ENCODE measurements at regions not wholly inside any gene's neighbourhood (a gene's known extent, or its start where the extent isn't known, plus 50 kb on each side); places are given as distances from the start of the nearest gene placed in this dataset.

DNA sequence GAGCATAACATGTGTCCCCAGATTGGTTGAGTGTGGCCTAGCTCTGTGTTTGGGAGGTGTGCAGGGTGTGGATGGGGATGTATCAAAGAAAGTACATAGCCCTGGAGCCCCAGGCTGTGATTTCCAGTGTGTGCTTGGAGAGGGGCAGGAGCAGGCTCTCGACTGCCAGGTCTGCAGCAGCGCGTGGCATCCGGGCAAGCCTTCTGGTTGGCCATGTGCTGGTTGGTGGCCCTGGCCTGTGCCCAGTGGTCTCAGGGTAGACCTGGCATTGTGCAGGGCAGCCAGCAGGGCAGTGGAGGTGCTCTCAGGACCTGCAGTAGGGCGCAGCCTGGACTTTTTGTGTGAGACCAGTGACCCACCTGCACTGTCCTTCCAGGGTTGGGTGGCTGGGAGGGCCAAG is 231.5 kb downstream of the UBE3A start:
- Mint-ChIP-seq H3K9me3 (ENCODE audit: unreplicated experiment) (peaks cover 23% of the 10 kb centered on the region), H3K4me1 (ENCODE audit: low read depth, unreplicated experiment) (no peaks in the 10 kb centered on the region)
- no peaks in the 10 kb centered on the region for H3K27me3 ChIP-seq (ENCODE audit: insufficient read depth, low read length)

DNA sequence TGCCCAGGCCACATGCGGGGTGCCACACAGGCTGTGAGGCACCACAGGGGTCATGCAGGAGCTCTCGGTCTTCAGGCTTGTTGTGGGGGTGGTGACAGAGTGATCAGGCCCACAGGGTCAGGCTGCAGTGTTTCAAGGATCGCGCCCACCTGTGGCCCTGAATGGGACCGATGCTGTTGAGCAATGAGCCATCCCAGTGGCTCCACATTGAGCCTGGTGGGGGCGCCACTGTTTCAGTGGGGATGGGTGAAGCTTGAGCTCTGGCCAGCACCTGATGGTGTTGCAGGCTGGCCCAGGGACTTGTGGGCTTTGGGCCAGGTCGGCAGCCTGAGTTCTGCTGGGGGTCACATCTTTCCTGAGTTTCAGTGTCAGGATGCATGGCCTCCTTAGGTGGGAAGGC is 230.1 kb downstream of the UBE3A start:
- H3K4me1 Mint-ChIP-seq (ENCODE audit: low read depth, unreplicated experiment), result no peaks in the 10 kb centered on the region

More for the DNA sequence above, 231.5 kb downstream of the UBE3A start:
- H4K20me1 ChIP-seq (ENCODE audit: insufficient read depth, low read length), result no peaks in the 10 kb centered on the region
- peaks cover 11% of the 10 kb centered on the region for H3K9me3 ChIP-seq (ENCODE audit: insufficient read depth, low read depth, low read length)
- H3K4me3 ChIP-seq (ENCODE audit: insufficient read depth, low read depth, low read length), result no peak overlapping the region
- H3K4me2 ChIP-seq (ENCODE audit: low read length), result no peak overlapping the region
- TF ChIP-seq, protein P1, sequence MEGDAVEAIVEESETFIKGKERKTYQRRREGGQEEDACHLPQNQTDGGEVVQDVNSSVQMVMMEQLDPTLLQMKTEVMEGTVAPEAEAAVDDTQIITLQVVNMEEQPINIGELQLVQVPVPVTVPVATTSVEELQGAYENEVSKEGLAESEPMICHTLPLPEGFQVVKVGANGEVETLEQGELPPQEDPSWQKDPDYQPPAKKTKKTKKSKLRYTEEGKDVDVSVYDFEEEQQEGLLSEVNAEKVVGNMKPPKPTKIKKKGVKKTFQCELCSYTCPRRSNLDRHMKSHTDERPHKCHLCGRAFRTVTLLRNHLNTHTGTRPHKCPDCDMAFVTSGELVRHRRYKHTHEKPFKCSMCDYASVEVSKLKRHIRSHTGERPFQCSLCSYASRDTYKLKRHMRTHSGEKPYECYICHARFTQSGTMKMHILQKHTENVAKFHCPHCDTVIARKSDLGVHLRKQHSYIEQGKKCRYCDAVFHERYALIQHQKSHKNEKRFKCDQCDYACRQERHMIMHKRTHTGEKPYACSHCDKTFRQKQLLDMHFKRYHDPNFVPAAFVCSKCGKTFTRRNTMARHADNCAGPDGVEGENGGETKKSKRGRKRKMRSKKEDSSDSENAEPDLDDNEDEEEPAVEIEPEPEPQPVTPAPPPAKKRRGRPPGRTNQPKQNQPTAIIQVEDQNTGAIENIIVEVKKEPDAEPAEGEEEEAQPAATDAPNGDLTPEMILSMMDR (IDR thresholded peaks at IDR 0.05; ENCODE audit: insufficient read depth, low read depth, low read length), result no peak
- TF ChIP-seq EZH2 (IDR thresholded peaks at IDR 0.05; ENCODE audit: insufficient read depth, low read length), result no peak
- Mint-ChIP-seq H3K27me3 (ENCODE audit: low read depth, unreplicated experiment) (no peaks in the 10 kb centered on the region), H3K4me3 (ENCODE audit: unreplicated experiment) (no peak overlapping the region), H3K36me3 (ENCODE audit: low read depth, unreplicated experiment) (peaks cover 2% of the 10 kb centered on the region), H3K27ac (ENCODE audit: unreplicated experiment) (no peak overlapping the region)
- H3K27ac ChIP-seq (ENCODE audit: low read depth, low read length), result no peak overlapping the region
- no peak overlapping the region for H3K9ac ChIP-seq (ENCODE audit: low read length)
- H2AFZ ChIP-seq (ENCODE audit: low read depth, low read length), result no peak overlapping the region
- H3K79me2 ChIP-seq (ENCODE audit: insufficient read depth, low read length), result no peaks in the 10 kb centered on the region
- H3K4me1 ChIP-seq (ENCODE audit: insufficient read depth, low read length), result no peaks in the 10 kb centered on the region
- no peak for FAIRE-seq
- no peaks in the 10 kb centered on the region for H3K36me3 ChIP-seq (ENCODE audit: insufficient read depth, low read length)
- no peak for DNase-seq (ENCODE audit: low read depth)

DNA sequence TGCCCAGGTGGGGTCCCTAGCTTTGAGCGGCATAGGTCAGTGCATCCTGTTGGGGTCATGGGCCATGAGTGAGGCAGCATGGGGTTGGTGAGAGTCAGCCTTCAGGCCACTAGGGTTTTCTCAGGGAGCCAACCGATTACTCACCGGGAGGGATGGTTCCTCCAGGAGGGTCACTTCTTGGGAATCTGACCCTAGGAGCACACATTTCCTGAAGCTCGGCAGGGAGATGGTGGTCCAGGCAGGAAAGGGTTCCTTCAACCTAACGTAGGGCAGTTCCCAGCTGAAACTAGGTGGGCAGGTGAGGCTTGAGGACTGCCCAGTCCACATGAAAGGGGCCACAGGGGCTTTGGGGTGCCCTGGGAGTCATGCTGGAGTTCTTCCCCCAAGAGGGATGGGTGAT is 218.0 kb downstream of the UBE3A start:
- H3K79me2 ChIP-seq (ENCODE audit: insufficient read depth, low read length), result no peaks in the 10 kb centered on the region
- H2AFZ ChIP-seq (ENCODE audit: low read depth, low read length), result no peak overlapping the region
- DNase-seq (ENCODE audit: low read depth) (no peak), FAIRE-seq (no peak)
- Mint-ChIP-seq H3K27me3 (ENCODE audit: low read depth, unreplicated experiment) (no peaks in the 10 kb centered on the region), H3K4me1 (ENCODE audit: low read depth, unreplicated experiment) (no peaks in the 10 kb centered on the region), H3K9me3 (ENCODE audit: unreplicated experiment) (peaks cover 16% of the 10 kb centered on the region), H3K27ac (ENCODE audit: unreplicated experiment) (no peak overlapping the region), H3K36me3 (ENCODE audit: low read depth, unreplicated experiment) (peaks cover 2% of the 10 kb centered on the region), H3K4me3 (ENCODE audit: unreplicated experiment) (no peak overlapping the region)
- no peaks in the 10 kb centered on the region for H3K4me1 ChIP-seq (ENCODE audit: insufficient read depth, low read length)
- no peak overlapping the region for H3K27ac ChIP-seq (ENCODE audit: low read depth, low read length)
- H3K36me3 ChIP-seq (ENCODE audit: insufficient read depth, low read length), result no peaks in the 10 kb centered on the region
- TF ChIP-seq, protein P1 (IDR thresholded peaks at IDR 0.05; ENCODE audit: insufficient read depth, low read depth, low read length), result no peak
- no peak for TF ChIP-seq EZH2 (IDR thresholded peaks at IDR 0.05; ENCODE audit: insufficient read depth, low read length)
- peaks cover 25% of the 10 kb centered on the region for H3K9me3 ChIP-seq (ENCODE audit: insufficient read depth, low read depth, low read length)
- H4K20me1 ChIP-seq (ENCODE audit: insufficient read depth, low read length), result no peaks in the 10 kb centered on the region
- H3K4me2 ChIP-seq (ENCODE audit: low read length), result no peak overlapping the region
- H3K4me3 ChIP-seq (ENCODE audit: insufficient read depth, low read depth, low read length), result no peak overlapping the region
- H3K27me3 ChIP-seq (ENCODE audit: insufficient read depth, low read length), result no peaks in the 10 kb centered on the region
- no peak overlapping the region for H3K9ac ChIP-seq (ENCODE audit: low read length)

More for the DNA sequence above, 230.1 kb downstream of the UBE3A start:
- H3K4me2 ChIP-seq (ENCODE audit: low read length), result no peak overlapping the region
- H3K79me2 ChIP-seq (ENCODE audit: insufficient read depth, low read length), result no peaks in the 10 kb centered on the region
- H3K36me3 ChIP-seq (ENCODE audit: insufficient read depth, low read length), result no peaks in the 10 kb centered on the region
- no peak overlapping the region for H3K27ac ChIP-seq (ENCODE audit: low read depth, low read length)
- H2AFZ ChIP-seq (ENCODE audit: low read depth, low read length), result no peak overlapping the region
- no peaks in the 10 kb centered on the region for H3K4me1 ChIP-seq (ENCODE audit: insufficient read depth, low read length)
- no peak for TF ChIP-seq EZH2 (IDR thresholded peaks at IDR 0.05; ENCODE audit: insufficient read depth, low read length)
- TF ChIP-seq, protein P1 (IDR thresholded peaks at IDR 0.05; ENCODE audit: insufficient read depth, low read depth, low read length), result no peak
- Mint-ChIP-seq H3K9me3 (ENCODE audit: unreplicated experiment) (peaks cover 23% of the 10 kb centered on the region), H3K36me3 (ENCODE audit: low read depth, unreplicated experiment) (peaks cover 2% of the 10 kb centered on the region), H3K27me3 (ENCODE audit: low read depth, unreplicated experiment) (no peaks in the 10 kb centered on the region), H3K4me3 (ENCODE audit: unreplicated experiment) (no peak overlapping the region), H3K27ac (ENCODE audit: unreplicated experiment) (no peak overlapping the region)
- H3K27me3 ChIP-seq (ENCODE audit: insufficient read depth, low read length), result no peaks in the 10 kb centered on the region
- no peak for FAIRE-seq
- peaks cover 15% of the 10 kb centered on the region for H3K9me3 ChIP-seq (ENCODE audit: insufficient read depth, low read depth, low read length)
- H3K9ac ChIP-seq (ENCODE audit: low read length), result no peak overlapping the region
- no peak for DNase-seq (ENCODE audit: low read depth)
- no peak overlapping the region for H3K4me3 ChIP-seq (ENCODE audit: insufficient read depth, low read depth, low read length)
- H4K20me1 ChIP-seq (ENCODE audit: insufficient read depth, low read length), result no peaks in the 10 kb centered on the region

All from astrocyte (in vitro differentiated cells and primary cell).